Caco-2 (cell line): ENCODE measurements at regions not wholly inside any gene's neighbourhood (a gene's known extent, or its start where the extent isn't known, plus 50 kb on each side); places are given as distances from the start of the nearest gene placed in this dataset.

ENCODE experiments used
- BruUV-seq: library from RNA; stranded (reverse); fragments of 400-500 nt; replicated peaks from 2 replicates; lab custom pipeline; 2021; lab: Mats Ljungman, UMichigan
- CTCF ChIA-PET: fragments of 300-600 bp; sonication (Branson Sonifier 250); formaldehyde crosslinking; loops from one replicate; lab custom pipeline; 2022; ENCODE audit warnings: antibody characterized with exemption; lab: Charles Lee
- POLR2A ChIA-PET: fragments of 300-600 bp; sonication (Branson Sonifier 250); formaldehyde crosslinking; loops from one replicate; lab custom pipeline; 2022; ENCODE audit warnings: antibody characterized with exemption; lab: Charles Lee
- DNase-seq, 2 experiments: peaks; one replicate each; pipeline versions ENCODE4 v3.0.0 to v3.0.0-alpha.2; 2020 to 2022
- H3K27me3 ChIP-seq: replicated peaks from 2 replicates; pipeline ENCODE4 v1.6.0; 2011; ENCODE audit warnings: low read length; ENCODE audit not compliant: control insufficient read depth, insufficient read depth
- H3K36me3 ChIP-seq: 2 replicates; pipeline ENCODE4 v1.5.1; 2011; ENCODE audit warnings: low read length; ENCODE audit not compliant: control insufficient read depth, insufficient read depth
- H3K4me1 ChIP-seq: fragments of 250-450 bp; sonication (Bioruptor Pico); 2 replicates; pipeline ENCODE4 v1.5.1; 2020; ENCODE audit warnings: mild to moderate bottlenecking
- H3K4me3 ChIP-seq: 2 replicates; pipeline ENCODE4 v1.5.1; 2011; ENCODE audit warnings: low read depth, mild to moderate bottlenecking, control low read depth, low read length
- H3K9me3 ChIP-seq: fragments of 250-450 bp; sonication (Bioruptor Pico); 2 replicates; pipeline ENCODE4 v1.5.1; 2020; ENCODE audit warnings: mild to moderate bottlenecking, moderate library complexity
- H3K27ac Mint-ChIP-seq: one replicate; pipeline ENCODE4 v1.8.0; 2022; ENCODE audit warnings: mixed read lengths; ENCODE audit not compliant: unreplicated experiment
- H3K27me3 Mint-ChIP-seq: one replicate; pipeline ENCODE4 v1.8.0; 2022; ENCODE audit warnings: mixed read lengths; ENCODE audit not compliant: insufficient read depth, unreplicated experiment
- H3K36me3 Mint-ChIP-seq: one replicate; pipeline ENCODE4 v1.8.0; 2022; ENCODE audit warnings: mild to moderate bottlenecking, mixed read lengths; ENCODE audit not compliant: insufficient read depth, unreplicated experiment
- H3K4me1 Mint-ChIP-seq: one replicate; pipeline ENCODE4 v1.8.0; 2022; ENCODE audit warnings: low read depth, mixed read lengths; ENCODE audit not compliant: unreplicated experiment
- H3K4me3 Mint-ChIP-seq: one replicate; pipeline ENCODE4 v1.8.0; 2022; ENCODE audit warnings: mild to moderate bottlenecking, moderate library complexity, mixed read lengths; ENCODE audit not compliant: unreplicated experiment
- H3K9me3 Mint-ChIP-seq: one replicate; pipeline ENCODE4 v1.8.0; 2022; ENCODE audit warnings: mixed read lengths; ENCODE audit not compliant: unreplicated experiment
- intact Hi-C: fragments of 100-400 bp; cut with micrococcal nuclease; formaldehyde crosslinking; loops from one replicate; pipeline ENCODE4 v1.10.0; 2022; ENCODE audit not compliant: unreplicated experiment
- TF ChIP-seq, protein P1 (sequence below), 2 experiments: fragments of 200-600 bp in 1 of 2; IDR thresholded peaks; 1 replicate in 1 of 2; 2 replicates in 1 of 2; pipeline versions ENCODE4 v1.5.1 to v1.8.0; 2011 to 2022; ENCODE audit warnings: antibody characterized with exemption in 1 of 2, control low read depth in 1 of 2, inconsistent platforms in 1 of 2, low read depth in 1 of 2, low read length in 1 of 2, mild to moderate bottlenecking in 1 of 2, moderate library complexity in 1 of 2; ENCODE audit not compliant: insufficient read depth in 1 of 2, severe bottlenecking in 1 of 2, unreplicated experiment in 1 of 2

DNA sequence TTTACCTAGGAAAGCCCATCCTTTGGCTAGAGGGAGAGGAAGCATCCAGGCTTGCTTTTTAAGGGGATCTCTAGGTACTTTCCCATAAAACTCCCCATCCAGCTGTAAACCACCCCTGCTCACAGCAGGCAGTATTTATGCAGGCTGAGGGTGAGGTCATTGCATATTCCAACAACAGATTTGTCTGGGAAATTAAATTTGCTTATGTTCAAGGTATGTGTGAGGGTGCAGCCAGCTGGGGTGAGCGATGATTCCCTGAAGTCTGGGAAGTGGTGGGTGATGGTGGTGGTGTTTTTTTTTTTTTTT, 96.3 kb upstream of the C1QTNF9B start:
- Mint-ChIP-seq H3K4me3 (no peak overlapping the region), H3K4me1 (peaks cover 20% of the 10 kb centered on the region), H3K27me3 (no peaks in the 10 kb centered on the region), H3K9me3 (no peaks in the 10 kb centered on the region), H3K27ac (no peak overlapping the region), H3K36me3 (no peaks in the 10 kb centered on the region)
- Histone ChIP-seq H3K4me3 (no peak overlapping the region), H3K27me3 (no peaks in the 10 kb centered on the region), H3K36me3 (no peaks in the 10 kb centered on the region), H3K4me1 (peaks cover 40% of the 10 kb centered on the region), H3K9me3 (no peaks in the 10 kb centered on the region; the same call in 1 of the 2 replicates)
- CTCF ChIA-PET, result no interaction called here
- DNase-seq, result no peak
- TF ChIP-seq, protein P1, sequence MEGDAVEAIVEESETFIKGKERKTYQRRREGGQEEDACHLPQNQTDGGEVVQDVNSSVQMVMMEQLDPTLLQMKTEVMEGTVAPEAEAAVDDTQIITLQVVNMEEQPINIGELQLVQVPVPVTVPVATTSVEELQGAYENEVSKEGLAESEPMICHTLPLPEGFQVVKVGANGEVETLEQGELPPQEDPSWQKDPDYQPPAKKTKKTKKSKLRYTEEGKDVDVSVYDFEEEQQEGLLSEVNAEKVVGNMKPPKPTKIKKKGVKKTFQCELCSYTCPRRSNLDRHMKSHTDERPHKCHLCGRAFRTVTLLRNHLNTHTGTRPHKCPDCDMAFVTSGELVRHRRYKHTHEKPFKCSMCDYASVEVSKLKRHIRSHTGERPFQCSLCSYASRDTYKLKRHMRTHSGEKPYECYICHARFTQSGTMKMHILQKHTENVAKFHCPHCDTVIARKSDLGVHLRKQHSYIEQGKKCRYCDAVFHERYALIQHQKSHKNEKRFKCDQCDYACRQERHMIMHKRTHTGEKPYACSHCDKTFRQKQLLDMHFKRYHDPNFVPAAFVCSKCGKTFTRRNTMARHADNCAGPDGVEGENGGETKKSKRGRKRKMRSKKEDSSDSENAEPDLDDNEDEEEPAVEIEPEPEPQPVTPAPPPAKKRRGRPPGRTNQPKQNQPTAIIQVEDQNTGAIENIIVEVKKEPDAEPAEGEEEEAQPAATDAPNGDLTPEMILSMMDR (IDR thresholded peaks at IDR 0.05; ENCODE audit: insufficient read depth in 1 of 2, low read depth in 1 of 2, low read length in 1 of 2, severe bottlenecking in 1 of 2, unreplicated experiment in 1 of 2), result no peak
- BruUV-seq, result no TSS peak
- POLR2A ChIA-PET, result no interaction called here
- intact Hi-C loops, result no loop called here

DNA sequence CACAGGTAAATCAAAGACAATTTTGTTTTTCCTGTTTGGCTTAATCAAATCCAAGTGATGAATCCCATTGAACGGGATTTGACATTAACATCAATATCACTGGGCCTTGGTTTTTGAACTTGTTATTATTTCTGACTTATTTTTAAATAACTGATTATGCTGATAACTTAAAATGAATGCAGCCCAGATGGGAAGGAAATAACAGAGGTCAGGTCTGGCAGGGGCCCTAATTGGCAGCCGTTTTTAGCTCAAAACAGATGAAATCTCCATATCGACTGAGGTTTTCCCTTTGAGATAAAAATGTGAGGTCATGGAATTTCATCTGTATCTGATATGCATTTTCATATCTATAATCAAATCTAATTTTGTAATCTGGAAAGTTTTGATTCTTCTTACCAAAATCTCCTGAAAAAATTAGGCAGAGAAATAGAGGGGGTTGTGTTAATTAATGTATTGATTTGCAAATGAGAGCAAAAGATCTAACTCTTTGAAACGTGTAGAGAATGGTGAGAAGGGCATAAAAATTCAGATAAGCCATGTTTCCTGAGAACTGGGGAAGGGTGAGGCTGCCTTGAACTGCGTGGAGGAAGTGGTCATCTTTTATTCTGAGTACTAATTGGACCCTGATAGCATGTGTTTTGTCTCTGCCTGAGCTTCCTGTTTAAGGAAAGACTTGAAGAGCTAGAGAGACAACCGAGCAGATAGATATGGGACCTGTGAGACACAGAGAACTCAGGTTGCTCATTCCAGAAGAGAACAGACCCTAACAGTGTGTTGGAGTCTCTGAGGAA, 98.2 kb upstream of the C1QTNF9B start:
- H3K4me3 Mint-ChIP-seq, result no peak overlapping the region
- DNase-seq, result no peak
- CTCF ChIA-PET, result no interaction called here
- intact Hi-C loops, result no loop called here
- H3K27ac Mint-ChIP-seq, result no peak overlapping the region
- Histone ChIP-seq H3K4me3 (no peak overlapping the region), H3K27me3 (no peaks in the 10 kb centered on the region), H3K4me1 (peaks cover 27% of the 10 kb centered on the region), H3K36me3 (no peaks in the 10 kb centered on the region), H3K9me3 (no peaks in the 10 kb centered on the region; the same call in 1 of the 2 replicates)
- H3K36me3 Mint-ChIP-seq, result no peaks in the 10 kb centered on the region
- no TSS peak for BruUV-seq
- H3K27me3 Mint-ChIP-seq, result no peaks in the 10 kb centered on the region
- H3K9me3 Mint-ChIP-seq, result no peaks in the 10 kb centered on the region
- H3K4me1 Mint-ChIP-seq, result peaks cover 15% of the 10 kb centered on the region
- POLR2A ChIA-PET, result no interaction called here
- TF ChIP-seq, protein P1 (IDR thresholded peaks at IDR 0.05; ENCODE audit: insufficient read depth in 1 of 2, low read depth in 1 of 2, low read length in 1 of 2, severe bottlenecking in 1 of 2, unreplicated experiment in 1 of 2), result no peak

DNA sequence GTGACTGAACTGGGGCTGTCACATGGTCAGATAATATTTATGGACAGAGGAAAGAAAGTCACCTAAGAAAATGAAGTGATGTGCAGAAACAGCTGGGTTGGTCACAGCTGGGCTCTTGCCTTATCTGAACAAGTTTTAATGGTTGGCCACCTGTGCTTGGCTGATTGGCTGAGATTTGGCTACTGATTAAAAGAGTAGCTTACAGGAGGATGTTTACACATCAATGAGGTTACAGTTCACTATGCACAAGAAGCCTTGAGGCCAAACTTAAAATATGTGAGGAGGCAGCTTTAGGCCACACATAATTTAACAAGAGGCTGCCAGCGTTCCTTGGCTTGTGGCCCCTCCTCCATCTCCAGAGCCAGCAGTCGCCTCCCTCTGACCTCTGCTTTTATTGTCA, 99.2 kb upstream of the C1QTNF9B start:
- peaks cover 5% of the 10 kb centered on the region for H3K4me1 Mint-ChIP-seq
- no peaks in the 10 kb centered on the region for H3K36me3 Mint-ChIP-seq
- POLR2A ChIA-PET, result no interaction called here
- no peak overlapping the region for H3K4me3 ChIP-seq
- H3K4me1 ChIP-seq, result peaks cover 20% of the 10 kb centered on the region
- no TSS peak for BruUV-seq
- H3K27me3 Mint-ChIP-seq, result no peaks in the 10 kb centered on the region
- CTCF ChIA-PET, result no interaction called here
- DNase-seq, result no peak
- no peak overlapping the region for H3K4me3 Mint-ChIP-seq
- no peaks in the 10 kb centered on the region for H3K27me3 ChIP-seq
- no peaks in the 10 kb centered on the region for H3K36me3 ChIP-seq
- TF ChIP-seq, protein P1 (IDR thresholded peaks at IDR 0.05; ENCODE audit: insufficient read depth in 1 of 2, low read depth in 1 of 2, low read length in 1 of 2, severe bottlenecking in 1 of 2, unreplicated experiment in 1 of 2), result no peak
- intact Hi-C loops, result no loop called here
- no peaks in the 10 kb centered on the region for H3K9me3 Mint-ChIP-seq
- no peak overlapping the region for H3K27ac Mint-ChIP-seq
- H3K9me3 ChIP-seq, result no peaks in the 10 kb centered on the region; the same call in 1 of the 2 replicates
